GM21526 (cell line): ENCODE measurements at regions not wholly inside any gene's neighbourhood (a gene's known extent, or its start where the extent isn't known, plus 50 kb on each side); places are given as distances from the start of the nearest gene placed in this dataset.
"Not testable (repeated sequence)": the region's sequence is repeated elsewhere in the genome, so short reads cannot be mapped to it uniquely, and the experiment has no call there.

Source experiments
- ATAC-seq: cut with Tn5 transposase; IDR thresholded peaks from one replicate; pipeline ENCODE4 v1.9.1; 2021; ENCODE audit warnings: moderate library complexity; ENCODE audit not compliant: unreplicated experiment, low FRiP score

DNA sequence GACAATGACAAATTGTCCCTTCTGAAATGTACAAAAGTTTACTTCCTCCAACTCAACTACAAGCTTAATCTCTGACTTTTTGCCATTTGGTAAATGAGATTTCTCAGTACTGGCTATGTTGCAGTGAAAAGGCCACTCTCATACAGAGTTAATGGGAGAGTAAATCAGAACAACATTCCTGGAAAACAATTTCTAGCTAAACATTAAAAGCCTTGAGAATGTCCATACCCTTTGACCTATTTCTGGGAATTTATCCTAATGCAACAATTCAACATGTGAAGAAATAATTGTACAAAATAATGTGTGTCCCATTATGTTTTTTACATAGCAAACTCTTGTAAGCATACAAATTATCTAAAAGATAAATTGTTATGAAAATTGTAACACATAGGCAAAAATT is 56.3 kb upstream of the SPEF2 start:
- no peak for ATAC-seq

DNA sequence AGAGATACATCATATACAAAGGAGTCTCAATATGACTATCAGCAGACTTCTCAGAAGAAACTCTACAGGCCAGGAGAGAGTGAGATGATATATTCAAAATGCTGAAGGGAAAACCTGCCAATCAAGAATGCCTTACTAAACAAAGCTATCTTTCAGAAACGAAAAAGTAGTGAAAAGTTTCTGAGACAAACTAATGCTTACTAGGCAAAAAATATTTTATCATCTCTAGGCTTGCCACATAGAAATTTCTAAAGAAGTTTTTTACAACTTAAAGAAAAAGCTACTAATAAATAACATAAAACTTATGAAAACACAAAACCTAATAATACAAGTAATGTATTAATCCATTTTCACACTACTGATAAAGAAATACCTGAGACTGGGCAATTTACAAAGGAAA is 59.9 kb upstream of the SPEF2 start:
- no peak for ATAC-seq

GRCh38 chr5:35557199-35557598 is 60.5 kb upstream of the SPEF2 start:
- no peak for ATAC-seq

- ATAC-seq: no peak
These were observed 63.6 kb upstream of the SPEF2 start for GRCh38 chr5:35554016-35554415.

DNA sequence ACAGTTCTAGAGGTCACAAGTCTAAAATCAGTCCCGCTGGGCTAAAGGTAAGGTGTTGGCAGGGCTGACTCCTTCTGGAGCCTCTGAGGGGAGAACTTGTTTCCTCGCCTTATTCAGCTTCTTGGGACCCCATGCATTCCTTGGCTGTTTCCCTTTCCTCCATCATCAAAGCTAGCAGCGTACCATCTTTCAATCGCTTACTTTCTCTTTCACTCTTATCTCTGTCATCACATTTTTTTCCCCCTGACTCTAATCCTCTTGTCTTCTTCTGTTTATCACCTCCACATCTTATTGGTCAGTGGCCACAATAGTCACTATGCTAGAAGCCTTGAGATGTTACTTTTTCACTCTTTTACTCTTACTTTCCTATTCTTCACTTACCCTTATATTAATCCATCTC is 72.5 kb upstream of the SPEF2 start:
- ATAC-seq: no peak

GRCh38 chr5:35543408-35543807 is 74.3 kb upstream of the SPEF2 start:
- ATAC-seq: no peak

GRCh38 chr5:35540002-35540401 is 77.7 kb upstream of the SPEF2 start:
- no peak for ATAC-seq

- no peak for ATAC-seq
These were observed 79.3 kb upstream of the SPEF2 start for GRCh38 chr5:35538198-35538931.

DNA sequence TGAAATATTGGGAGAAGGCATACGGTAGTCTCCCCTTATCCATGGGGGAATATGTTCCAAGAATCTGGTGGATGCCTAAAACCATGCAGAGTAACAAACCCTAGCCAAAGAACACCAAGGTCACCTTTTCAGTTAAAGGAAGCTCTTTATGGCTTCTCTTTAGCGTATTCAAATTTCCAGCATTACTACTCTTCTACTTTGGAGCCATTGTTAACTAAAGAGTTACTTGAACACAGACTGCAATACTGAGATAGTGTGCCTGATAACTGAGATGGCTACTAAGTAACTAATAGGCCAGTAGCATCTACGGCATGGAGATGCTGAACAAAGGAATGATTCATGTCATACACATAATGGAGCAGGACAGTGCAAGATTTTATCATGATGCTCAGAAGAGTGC is 84.5 kb upstream of the SPEF2 start:
- ATAC-seq: no peak

GRCh38 chr5:35531553-35531952 is 86.1 kb upstream of the SPEF2 start:
- not testable (repeated sequence) for ATAC-seq

GRCh38 chr5:35518104-35518503 is 99.6 kb upstream of the SPEF2 start:
- peak; percentile 82 for ATAC-seq

- ATAC-seq: no peak
These were observed 101.4 kb upstream of the SPEF2 start for GRCh38 chr5:35516271-35516670.

- no peak for ATAC-seq
These were observed 104.1 kb upstream of the SPEF2 start for GRCh38 chr5:35513612-35514011.

DNA sequence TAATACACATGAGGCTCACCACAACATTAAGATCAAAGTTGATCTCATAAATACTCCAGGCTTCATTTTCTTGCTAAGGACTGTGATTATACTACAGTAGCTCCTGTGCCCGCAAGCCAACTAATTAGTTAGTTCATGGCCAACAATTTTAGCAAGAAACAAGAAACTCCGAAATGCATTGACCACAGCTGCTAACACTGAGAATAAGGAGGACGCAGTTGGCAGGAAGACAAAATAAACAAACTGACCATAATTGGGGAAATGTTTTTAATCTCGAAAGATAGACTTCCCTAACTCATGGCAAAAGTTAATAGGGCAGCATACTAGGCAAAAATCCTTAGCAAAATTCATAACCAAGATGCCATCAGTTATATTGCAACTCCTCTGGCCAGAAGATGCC is 115.5 kb upstream of the SPEF2 start:
- ATAC-seq: no peak

DNA sequence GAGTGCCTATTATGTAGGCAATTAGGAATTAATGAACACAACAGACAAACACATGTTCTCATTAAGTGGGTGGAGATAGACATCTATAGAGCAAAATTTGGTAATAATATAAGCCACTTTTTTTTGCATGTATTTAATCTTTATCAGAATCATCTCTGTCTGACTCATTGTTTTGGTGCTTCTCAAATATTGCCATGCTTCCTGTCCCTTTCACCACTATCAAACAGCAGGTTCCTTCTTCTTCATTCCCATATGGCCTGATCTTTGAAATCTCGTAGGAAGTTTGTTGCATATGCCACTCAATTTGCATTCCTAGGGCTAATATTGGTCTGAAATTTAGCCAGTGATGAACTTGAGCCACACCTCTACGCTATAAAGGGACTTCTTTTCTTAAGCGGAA is 128.9 kb upstream of the SPEF2 start:
- ATAC-seq: no peak

DNA sequence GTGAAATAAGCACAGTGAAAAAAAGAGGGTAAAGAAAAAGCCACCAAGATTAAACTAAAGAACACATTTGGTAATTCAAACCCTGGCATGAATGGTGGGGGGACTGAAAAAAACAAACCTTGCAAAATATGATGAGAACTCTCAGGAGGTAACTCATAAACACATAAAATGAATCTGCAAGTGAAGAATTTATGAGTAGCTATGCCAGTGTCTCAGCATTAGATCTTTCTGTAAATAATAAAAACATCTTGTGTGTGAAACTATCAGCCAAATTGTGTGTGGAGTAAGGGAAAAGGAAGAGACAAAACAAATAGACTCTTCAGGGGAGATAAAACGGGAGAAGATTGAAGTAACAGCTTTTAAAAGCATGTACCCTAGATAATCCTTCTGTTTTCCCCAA is 129.6 kb upstream of the SPEF2 start:
- ATAC-seq: no peak

DNA sequence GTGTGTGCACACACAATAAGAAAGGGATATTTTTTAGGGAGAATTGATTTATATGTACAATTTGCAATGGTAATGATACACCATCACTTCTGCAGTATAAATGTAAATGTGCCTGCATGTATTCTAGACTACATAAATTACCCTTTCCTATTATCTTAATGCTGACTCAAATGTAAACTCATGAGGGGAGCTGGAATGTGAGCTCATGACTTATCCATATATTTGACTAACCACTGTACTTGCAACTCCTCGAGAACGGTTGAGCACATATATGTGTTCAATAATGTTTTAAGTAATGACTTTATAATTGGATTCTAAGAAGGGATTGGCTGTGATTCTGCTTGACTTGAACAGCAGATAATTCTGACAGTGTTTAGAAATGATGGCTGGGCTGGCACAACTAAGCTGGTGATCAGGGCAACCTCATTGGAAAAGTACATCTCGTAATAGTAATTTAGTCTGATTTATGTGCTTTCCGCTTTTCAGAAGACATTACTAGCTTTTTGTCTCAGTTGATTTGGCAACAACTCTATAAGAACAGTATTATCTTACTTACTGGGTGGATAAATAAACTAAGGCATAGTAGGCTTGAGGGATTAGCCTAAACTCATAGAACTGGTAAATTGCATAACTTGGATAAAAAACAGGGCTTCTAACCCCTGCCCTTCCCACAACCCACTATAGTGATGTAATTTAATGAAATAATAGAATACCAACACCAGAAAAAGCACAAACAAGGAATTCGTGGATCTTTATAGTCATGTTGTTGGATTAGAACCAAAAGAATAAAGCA is 130.2 kb upstream of the SPEF2 start:
- no peak for ATAC-seq

DNA sequence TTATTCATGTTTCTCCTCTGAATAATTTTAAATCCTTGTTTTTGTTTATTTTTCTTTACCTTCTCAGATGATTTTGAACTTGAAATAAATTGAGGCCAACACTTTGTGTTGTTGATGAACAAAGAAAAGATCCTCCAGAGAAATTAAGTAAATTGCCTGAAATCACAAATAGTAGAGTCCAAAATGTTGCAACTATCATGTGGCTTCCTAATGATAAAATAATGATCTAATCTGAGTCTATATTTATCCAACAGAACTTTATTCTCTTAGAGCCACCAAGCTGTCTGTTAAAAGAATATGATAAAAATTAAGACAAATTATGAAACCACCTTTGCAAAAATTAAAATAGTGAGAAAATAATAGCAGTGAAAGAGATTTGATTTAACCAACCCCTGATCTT is 132.2 kb upstream of the SPEF2 start:
- no peak for ATAC-seq

DNA sequence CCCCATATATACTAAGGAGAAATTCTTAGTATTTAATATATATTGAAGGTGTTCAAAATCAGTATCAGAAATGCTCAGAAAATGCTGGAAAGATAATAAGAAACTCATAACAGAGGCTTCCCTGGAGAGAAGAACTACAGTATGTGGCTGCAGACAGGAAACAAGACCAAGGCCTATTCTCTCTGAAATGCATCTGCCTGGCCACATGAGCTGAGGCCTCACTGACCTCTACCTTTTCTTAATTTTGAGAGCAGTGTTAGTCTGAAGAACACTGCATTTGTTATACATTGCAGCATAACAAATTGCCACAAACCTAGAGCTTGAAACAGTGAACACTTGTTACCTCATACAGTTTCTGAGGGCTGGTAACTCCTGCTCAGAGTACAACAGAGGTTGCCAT is 133.4 kb upstream of the SPEF2 start:
- no peak for ATAC-seq

DNA sequence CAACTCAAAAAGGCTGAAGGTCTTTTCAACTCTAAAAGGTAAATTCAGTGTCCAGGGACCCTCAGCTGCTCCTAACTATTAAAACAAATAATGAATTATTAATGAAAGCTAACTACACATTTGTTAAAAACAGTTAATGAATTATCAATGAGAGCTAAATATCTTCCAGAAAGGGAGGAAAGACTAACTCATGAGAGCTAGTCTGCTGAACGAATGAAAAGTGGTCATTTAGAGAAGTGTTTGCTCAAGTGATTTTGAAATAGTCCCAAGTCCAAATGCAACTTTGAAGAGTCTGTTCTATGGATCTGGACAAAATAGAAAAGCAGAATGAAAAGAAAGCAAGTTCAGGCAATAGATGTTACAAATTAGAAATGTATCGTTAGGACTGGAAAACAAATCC is 133.9 kb upstream of the SPEF2 start:
- ATAC-seq: no peak

DNA sequence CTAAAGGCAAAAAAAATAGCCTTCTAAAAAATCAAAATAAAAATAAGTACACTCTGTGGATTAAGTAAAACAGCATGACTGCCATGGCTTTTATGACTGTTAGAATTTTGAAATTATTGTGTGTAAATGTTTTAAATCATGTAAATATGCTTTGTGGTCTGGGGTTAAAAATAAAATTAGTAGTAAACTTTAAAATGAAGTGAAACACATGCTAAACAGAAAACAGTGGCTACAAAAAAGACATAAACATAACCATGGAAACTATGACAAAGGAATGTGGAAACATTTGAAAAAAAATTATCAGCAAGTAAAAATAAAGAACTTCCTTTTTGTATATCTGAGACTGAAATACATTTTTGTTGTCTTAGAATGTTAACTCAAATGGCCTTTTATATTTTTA is 134.5 kb upstream of the SPEF2 start:
- no peak for ATAC-seq

- ATAC-seq: no peak
These were observed 135.4 kb upstream of the SPEF2 start for GRCh38 chr5:35482167-35482755.
